ENCODE measurements at regions not wholly inside any gene's neighbourhood (a gene's known extent, or its start where the extent isn't known, plus 50 kb on each side); places are given as distances from the start of the nearest gene placed in this dataset.

GRCh38 chr1:57850176-57850940, 426.5 kb upstream of the DAB1 start:
- Histone ChIP-seq H3K36me3 (no peaks in the 10 kb centered on the region), H3K27ac (no peak overlapping the region), H3K4me1 (no peaks in the 10 kb centered on the region), H3K27me3 (no peaks in the 10 kb centered on the region), H3K9me3 (no peaks in the 10 kb centered on the region), H3K4me3 (no peak overlapping the region)
- no peak for ATAC-seq
- no peak for TF ChIP-seq POLR2A (IDR thresholded peaks at IDR 0.05)
- TF ChIP-seq CTCF (IDR thresholded peaks at IDR 0.05), result no peak
- TF ChIP-seq EP300 (IDR thresholded peaks at IDR 0.05), result no peak
- TF ChIP-seq POLR2AphosphoS5 (IDR thresholded peaks at IDR 0.05), result no peak
- WGBS, 2 donors (ENCODE audit: low coverage in 1 of 2), result 74 to 82% methylated on average over 6 to 8 of the region's 8 CpGs

GRCh38 chr1:57848406-57848805, 424.5 kb upstream of the DAB1 start:
- Histone ChIP-seq H3K4me3 (no peak overlapping the region), H3K4me1 (no peaks in the 10 kb centered on the region), H3K27ac (no peak overlapping the region), H3K36me3 (no peaks in the 10 kb centered on the region), H3K9me3 (no peaks in the 10 kb centered on the region), H3K27me3 (no peaks in the 10 kb centered on the region)
- no peak for ATAC-seq
- TF ChIP-seq POLR2AphosphoS5 (IDR thresholded peaks at IDR 0.05) (no peak), EP300 (IDR thresholded peaks at IDR 0.05) (no peak), CTCF (IDR thresholded peaks at IDR 0.05) (no peak), POLR2A (IDR thresholded peaks at IDR 0.05) (no peak)

GRCh38 chr1:57845041-57845440, 421.2 kb upstream of the DAB1 start:
- Histone ChIP-seq H3K4me1 (no peaks in the 10 kb centered on the region), H3K27ac (no peak overlapping the region), H3K9me3 (peaks cover 0 to 9% (median 0%) of the 10 kb centered on the region in 3 donors), H3K4me3 (no peak overlapping the region), H3K27me3 (no peaks in the 10 kb centered on the region), H3K36me3 (no peaks in the 10 kb centered on the region)
- TF ChIP-seq POLR2A (IDR thresholded peaks at IDR 0.05), result no peak
- TF ChIP-seq POLR2AphosphoS5 (IDR thresholded peaks at IDR 0.05), result no peak
- no peak for TF ChIP-seq EP300 (IDR thresholded peaks at IDR 0.05)
- 33 to 75% methylated on average over 1 of the region's 1 CpG for WGBS, 2 donors (ENCODE audit: low coverage in 1 of 2)
- ATAC-seq, result no peak

DNA sequence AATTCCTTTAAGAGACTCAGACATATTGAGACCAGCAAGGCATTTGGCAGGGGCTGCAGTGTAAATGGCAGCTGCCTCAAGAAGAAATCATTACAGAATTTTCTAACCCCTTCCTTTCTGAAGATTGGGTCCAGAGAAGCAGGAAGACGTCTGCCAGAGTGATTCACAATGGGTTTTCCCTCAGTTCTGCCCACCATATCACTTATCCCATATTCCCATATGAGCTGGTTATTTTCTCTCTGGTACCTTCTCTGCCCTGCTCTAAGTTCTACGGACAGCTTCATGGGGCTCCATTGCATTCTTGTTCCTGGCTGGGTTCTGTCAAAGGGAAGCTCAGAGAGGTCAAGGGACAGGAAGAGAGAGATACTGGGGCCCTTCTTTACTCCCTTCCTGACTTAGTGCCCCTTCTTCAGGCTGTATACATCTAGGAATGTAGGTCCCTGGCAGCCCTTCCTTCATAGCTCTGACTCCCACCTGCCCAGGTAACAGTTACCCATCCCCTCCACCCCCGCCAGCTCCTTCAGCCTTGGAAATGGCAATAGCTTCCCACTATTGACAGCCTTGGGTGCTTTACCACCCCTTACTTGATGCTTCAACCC, 420.6 kb upstream of the DAB1 start:
- no peak for ATAC-seq
- H3K27me3 ChIP-seq, result no peaks in the 10 kb centered on the region
- H3K27ac ChIP-seq, result no peak overlapping the region
- H3K4me1 ChIP-seq, result no peaks in the 10 kb centered on the region
- TF ChIP-seq EP300 (IDR thresholded peaks at IDR 0.05) (no peak), POLR2AphosphoS5 (IDR thresholded peaks at IDR 0.05) (no peak)
- no peak overlapping the region for H3K4me3 ChIP-seq
- 80 to 100% methylated on average over 2 to 3 of the region's 3 CpGs for WGBS, 2 donors (ENCODE audit: low coverage in 1 of 2)
- no peaks in the 10 kb centered on the region for H3K36me3 ChIP-seq
- peaks cover 0 to 9% (median 0%) of the 10 kb centered on the region in 3 donors for H3K9me3 ChIP-seq

- Histone ChIP-seq H3K36me3 (no peaks in the 10 kb centered on the region), H3K4me1 (no peaks in the 10 kb centered on the region), H3K27me3 (no peaks in the 10 kb centered on the region), H3K4me3 (no peak overlapping the region), H3K9me3 (peaks cover 0 to 9% (median 0%) of the 10 kb centered on the region in 3 donors), H3K27ac (no peak overlapping the region)
- TF ChIP-seq POLR2A (IDR thresholded peaks at IDR 0.05) (no peak), POLR2AphosphoS5 (IDR thresholded peaks at IDR 0.05) (no peak), EP300 (IDR thresholded peaks at IDR 0.05) (no peak), CTCF (IDR thresholded peaks at IDR 0.05) (no peak)
- ATAC-seq, result no peak
These were observed 419.9 kb upstream of the DAB1 start for GRCh38 chr1:57843760-57844159.

GRCh38 chr1:57839526-57839925, 415.7 kb upstream of the DAB1 start:
- H3K27me3 ChIP-seq, result no peaks in the 10 kb centered on the region

More at GRCh38 chr1:57839526-57839925, 415.7 kb upstream of the DAB1 start:
- 75 to 100% methylated on average over 1 of the region's 1 CpG for WGBS, 2 donors (ENCODE audit: low coverage in 1 of 2)
- no peaks in the 10 kb centered on the region for H3K36me3 ChIP-seq
- no peak for ATAC-seq
- no peak overlapping the region for H3K4me3 ChIP-seq
- TF ChIP-seq CTCF (IDR thresholded peaks at IDR 0.05) (no peak), EP300 (IDR thresholded peaks at IDR 0.05) (no peak)
- H3K4me1 ChIP-seq, result no peaks in the 10 kb centered on the region
- no peak overlapping the region for H3K27ac ChIP-seq
- H3K9me3 ChIP-seq, result peaks cover 0 to 9% (median 0%) of the 10 kb centered on the region in 3 donors
